IPS-NIHi7 (cell line): ENCODE measurements at regions not wholly inside any gene's neighbourhood (a gene's known extent, or its start where the extent isn't known, plus 50 kb on each side); places are given as distances from the start of the nearest gene placed in this dataset.

Experiments used
- DNase-seq: peaks from one replicate; pipeline ENCODE4 v3.0.0; 2012; ENCODE audit warnings: mixed read lengths; ENCODE audit errors: extremely low spot score

GRCh38 chr13:63706751-63707150 is 2291.1 kb upstream of the PCDH20 start:
- DNase-seq = no peak

- no peak for DNase-seq
These were observed 2288.9 kb upstream of the PCDH20 start for GRCh38 chr13:63704521-63704920.

- no peak for DNase-seq
These were observed 2284.7 kb upstream of the PCDH20 start for GRCh38 chr13:63700350-63700749.

GRCh38 chr13:63699948-63700347 is 2284.3 kb upstream of the PCDH20 start:
- DNase-seq = no peak

GRCh38 chr13:63696055-63696454 is 2280.4 kb upstream of the PCDH20 start:
- DNase-seq = no peak

GRCh38 chr13:63693696-63694095 is 2278.0 kb upstream of the PCDH20 start:
- no peak for DNase-seq

- DNase-seq = no peak
These were observed 2275.8 kb upstream of the PCDH20 start for GRCh38 chr13:63691474-63691873.

DNA sequence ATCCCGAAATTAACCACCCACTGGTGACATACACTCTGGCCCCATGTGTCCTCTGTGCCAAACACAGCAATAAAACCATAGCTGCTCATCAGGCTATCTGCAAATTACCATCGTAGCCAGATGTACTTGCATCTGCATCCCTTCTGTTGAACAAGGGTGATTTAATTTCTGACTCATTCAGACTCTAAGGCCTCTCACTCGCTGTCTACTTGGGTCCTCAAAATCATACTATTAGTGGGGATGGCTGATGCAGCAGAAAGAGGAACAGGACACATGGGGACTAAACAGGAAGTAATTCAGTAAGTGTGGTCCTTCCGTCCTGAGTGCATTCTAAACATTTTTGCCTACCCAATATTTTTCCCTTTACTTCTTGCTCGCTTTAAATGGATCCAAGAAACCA is 2275.0 kb upstream of the PCDH20 start:
- no peak for DNase-seq

DNA sequence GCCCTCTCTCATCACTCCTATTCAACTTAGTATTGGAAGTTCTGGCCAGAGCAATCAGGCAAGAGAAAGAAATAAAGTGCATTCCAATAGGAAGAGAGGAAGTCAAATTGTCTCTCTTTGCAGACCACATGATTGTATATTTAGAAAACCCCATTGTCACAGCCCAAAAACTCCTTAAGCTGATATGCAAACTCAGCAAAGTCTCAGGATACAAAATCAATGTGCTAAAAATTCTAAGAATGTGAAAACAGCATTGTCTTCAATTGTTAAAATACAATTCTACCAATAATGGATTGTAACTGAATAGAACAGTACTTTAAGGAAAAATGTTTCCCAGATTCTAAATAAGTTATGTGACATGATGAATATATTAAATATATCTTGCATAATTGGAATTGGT is 2269.2 kb upstream of the PCDH20 start:
- DNase-seq = no peak

DNA sequence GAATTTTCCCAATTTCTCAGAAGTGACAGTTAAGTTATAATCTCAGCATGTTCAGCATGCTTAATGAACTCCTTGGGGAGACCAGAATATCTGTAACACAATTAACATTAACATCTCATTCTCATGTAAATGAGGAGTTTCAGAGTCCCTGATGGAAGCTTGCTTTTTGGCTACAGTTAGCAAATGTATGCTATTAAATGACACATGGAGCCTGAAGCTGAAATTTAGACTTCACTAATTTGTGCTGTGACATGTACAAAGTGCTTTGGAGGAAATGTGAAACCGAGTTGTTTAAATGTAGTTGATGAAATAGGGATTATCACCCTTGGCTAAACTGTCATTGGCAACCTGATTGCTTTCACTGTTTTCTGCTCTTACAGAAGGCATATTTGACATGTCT is 2265.1 kb upstream of the PCDH20 start:
- DNase-seq = no peak

GRCh38 chr13:63671296-63671695 is 2255.6 kb upstream of the PCDH20 start:
- DNase-seq = no peak

DNA sequence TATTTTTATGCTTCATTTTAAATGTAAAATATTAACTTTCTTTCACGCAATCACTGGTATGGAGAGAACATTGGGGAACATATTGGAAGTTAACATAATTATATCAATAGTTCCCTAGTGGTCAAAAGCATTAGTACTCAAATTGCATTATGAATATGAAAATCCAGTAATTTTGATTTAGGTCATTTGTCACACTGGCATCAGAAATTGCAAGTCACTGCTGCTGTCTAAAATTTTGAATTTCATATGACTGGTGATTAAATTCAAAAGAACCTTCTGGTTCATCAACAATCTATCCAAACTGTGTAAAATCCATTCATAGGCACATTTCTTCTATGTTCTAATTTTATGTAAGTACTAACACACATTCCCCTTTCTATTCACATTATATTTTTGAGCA is 2235.7 kb upstream of the PCDH20 start:
- DNase-seq = no peak

DNA sequence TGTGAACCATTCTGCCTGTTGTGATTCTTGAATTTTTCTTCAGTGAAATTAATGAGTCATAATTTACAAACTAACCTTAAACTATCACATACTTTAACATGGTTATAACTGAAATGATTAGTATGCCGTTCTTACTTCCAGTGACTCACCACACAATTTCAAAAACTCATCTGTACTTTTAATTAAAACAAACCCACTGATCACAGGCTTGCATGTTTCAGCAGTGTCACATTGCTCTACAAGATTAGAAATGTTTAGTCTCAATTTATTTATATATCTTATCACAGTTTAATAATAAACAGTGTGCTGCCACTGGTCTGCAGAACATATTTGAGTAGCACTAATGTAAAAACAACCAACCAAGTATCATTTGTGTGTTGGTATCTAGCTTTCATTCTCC is 2227.9 kb upstream of the PCDH20 start:
- DNase-seq = no peak

DNA sequence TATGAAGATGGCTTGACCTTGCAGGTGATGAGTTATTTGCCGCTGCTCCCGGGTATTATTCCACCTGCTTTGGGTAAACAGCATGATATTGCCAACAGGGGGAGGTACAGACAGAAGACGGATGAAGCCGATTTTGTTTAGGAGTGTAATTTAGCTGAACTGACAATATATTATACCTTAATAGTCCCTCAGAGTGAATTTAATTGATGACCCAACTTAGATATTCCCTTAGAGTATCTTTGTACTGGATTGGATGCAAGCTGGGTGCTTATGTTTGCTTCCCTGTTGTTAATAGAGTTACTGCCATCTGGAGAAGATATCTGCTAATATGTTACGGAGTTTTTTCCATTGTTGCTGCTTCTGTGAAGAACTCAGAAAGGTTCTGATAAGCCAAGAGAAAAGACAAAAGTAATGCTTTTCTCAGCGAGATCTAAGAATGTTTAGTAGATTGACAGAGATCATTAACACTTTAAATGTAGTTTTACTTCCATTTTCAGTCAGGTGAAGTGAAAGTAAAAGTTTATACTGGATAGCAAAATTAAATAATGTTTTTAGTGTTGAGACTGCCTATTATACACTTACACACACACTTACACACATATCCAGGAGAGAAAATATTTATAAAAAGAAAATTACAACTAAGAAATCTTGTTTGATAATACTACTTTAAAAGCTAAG is 2220.8 kb upstream of the PCDH20 start:
- peak; percentile 17 for DNase-seq

DNA sequence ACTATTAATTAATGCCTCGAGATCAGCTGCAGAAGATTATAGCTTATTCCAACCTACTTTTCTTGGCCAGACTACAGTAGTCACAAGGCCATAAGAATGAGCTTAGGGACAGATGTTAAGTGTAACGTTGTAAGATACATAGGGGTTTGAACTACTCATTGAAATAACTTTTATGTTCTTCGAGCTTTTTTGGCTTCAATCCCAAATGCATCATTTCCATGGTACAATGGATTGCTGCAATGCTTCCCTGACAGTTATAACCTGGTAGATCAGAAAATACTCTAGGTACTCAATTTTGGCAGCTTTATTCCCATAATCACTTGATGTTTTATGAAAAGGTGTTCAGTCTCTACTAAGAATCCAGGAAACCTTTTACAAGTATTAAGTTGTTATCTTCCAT is 2216.7 kb upstream of the PCDH20 start:
- no peak for DNase-seq

- no peak for DNase-seq
These were observed 2215.4 kb upstream of the PCDH20 start for GRCh38 chr13:63631006-63631405.

DNA sequence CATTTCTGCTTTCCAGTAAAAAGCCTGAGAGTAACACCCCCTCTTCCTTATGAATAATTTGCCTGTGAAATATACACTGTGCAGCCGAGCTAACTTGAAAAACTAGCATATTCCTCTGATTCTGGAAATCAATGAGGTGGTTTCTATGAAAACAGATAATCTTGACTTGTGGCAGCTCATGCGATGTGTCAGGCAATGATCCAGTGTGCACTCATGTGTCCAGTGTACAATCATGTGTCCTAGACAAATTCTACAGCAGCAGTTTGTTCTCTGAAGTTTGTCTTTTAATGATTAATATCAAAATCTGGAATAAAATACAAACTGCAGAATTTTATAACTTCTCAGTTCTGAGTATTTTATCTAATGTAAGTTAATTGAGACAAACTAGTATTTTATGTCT is 2213.9 kb upstream of the PCDH20 start:
- no peak for DNase-seq

DNA sequence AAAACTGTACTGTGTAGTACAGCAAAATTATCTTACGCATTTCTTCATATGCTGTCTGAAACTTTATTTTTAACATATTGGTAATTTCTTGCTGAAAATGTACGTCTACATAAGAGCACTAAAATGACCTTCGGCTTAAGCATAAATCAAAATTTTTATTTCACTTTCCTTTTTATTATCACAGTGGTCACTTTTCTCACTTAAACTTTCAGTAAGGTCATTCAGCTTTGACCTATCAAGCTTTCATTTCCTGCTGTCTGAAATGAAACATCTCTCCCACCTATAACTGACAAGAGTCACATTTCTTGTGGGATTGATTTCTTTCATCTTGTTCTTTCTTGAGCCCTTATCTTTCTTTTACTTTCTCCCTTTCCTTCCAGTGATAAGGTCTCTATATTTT is 2212.7 kb upstream of the PCDH20 start:
- DNase-seq = no peak

- DNase-seq = peak; percentile 7
These were observed 2210.2 kb upstream of the PCDH20 start for GRCh38 chr13:63625869-63626268.

DNA sequence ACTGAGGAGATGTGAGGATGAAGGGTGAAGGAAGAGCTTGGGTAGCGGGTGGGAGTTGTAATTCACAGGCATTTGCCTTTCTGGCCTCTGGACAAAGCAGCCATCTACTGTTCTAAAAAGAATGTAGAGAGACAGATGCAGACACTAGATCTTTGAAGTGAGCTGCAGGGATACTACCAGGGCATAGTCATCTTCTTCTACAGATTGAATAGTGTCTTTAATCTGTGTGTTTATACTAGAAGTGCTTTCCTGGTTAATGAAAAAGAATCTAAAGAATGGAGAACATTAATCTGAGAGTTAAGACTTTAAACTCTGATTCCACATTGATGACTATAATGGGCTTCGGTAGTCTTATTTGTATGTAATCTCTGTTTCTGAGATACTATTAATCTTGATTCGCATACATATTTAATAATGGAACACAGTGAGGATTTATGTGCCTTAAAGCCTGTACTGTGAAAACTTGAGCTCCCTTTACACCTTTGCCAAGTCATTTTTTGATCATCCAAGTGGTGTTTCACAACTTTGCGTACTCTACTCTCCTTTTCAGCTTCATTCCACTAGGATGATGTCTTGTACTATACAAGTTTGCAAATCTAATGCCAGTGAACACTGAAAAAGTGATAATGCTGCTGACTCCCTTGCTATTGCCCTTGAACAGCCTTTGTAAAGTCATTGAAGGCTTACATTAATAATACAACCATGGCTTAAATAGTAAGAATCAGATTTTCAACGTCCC is 2199.4 kb upstream of the PCDH20 start:
- DNase-seq = no peak

- DNase-seq = no peak
These were observed 2191.5 kb upstream of the PCDH20 start for GRCh38 chr13:63607153-63607552.

GRCh38 chr13:63605962-63606361 is 2190.3 kb upstream of the PCDH20 start:
- no peak for DNase-seq

DNA sequence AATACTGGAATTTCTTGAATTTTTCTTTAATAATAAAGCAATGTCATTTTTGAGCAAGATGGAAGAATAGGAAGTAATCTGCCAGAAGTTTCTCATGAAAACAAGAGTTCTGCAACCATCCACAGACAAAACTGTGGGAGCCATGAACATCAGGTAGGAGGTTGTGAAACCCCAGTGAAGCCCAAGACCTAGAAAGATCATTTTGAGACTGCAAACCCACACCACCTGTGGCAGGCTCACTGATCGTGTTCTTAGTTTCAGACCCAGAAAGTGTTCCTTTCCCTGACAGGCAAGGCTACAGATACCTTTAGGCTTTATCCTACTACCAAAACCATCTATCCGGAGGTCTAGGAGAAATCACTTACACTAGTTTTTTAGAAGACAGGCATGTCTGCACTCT is 2189.8 kb upstream of the PCDH20 start:
- DNase-seq = no peak

- no peak for DNase-seq
These were observed 2180.2 kb upstream of the PCDH20 start for GRCh38 chr13:63595811-63596210.
